NCI-H2196 (cell line): ENCODE measurements at regions not wholly inside any gene's neighbourhood (a gene's known extent, or its start where the extent isn't known, plus 50 kb on each side); places are given as distances from the start of the nearest gene placed in this dataset.

Experiments
- DNase-seq: peaks from one replicate; lab custom pipeline; 2025; ENCODE audit not compliant: unreplicated experiment; lab: John Stamatoyannopoulos, UW

DNA sequence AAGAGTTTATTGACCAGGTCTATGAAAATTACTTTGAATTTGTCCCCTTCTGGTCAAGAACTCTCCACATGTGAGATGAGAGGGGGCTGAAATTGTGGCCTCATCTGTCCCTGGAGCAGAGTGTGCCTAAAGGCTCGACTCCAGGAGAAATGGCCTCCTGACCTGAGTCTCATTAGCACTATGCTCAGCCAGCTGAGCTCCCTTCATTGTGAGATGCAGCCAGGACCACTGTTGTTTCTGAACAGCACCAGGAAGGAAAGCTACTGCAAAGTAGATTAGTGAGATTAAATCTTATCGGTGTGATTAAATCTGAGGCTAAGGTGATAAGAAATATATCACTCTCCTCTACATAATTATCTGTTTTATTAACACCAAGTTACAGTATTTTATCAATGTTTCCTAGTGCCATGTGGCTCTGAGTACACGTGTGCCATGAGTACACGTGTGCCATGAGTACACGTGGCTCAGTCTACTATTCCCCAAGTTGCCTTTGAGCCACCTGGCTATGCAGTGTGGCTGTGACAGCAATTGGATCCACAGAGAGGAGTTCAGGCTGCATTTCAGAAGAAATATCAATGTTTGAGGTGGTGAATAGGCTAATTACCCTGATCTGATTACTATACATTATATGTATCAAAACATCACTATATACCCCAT is 126.9 kb downstream of the IPMK start:
- no peak for DNase-seq

DNA sequence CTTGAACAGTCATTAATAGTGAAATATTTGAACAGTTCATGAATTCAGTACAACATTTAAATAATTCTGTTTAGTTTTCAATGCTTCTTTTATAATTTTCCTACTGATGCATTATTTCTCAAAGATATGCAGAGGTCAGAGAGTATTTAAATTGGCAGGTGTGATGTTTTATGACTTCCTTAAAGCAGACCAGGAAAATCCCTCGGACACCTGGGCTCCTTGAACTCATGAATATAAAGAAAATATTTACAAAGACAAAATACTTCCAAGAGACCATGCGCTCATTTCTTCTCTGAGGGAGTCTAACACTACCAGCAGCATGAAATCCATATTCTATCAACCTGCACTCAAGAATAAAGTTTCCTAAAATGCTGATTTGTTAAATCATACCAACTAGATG is 127.6 kb downstream of the IPMK start:
- no peak for DNase-seq

DNA sequence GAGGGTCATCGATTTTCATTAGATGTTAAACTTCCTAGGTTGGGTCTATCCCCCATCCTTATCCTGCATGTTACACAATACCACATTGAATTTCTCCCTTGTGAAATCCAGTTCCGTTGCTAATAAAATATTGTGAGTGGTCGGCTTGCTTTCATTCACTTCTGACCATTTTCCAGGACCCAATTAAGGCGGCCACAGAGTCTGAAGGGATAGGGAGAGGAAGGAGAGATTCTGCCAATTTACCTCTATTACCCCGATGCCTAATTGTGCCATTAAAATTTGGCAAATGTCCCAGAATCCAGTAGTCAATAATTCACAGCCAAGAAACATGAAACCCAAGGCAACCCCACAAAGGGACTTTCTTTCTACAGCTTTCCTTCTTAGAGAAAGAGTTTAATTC is 129.9 kb downstream of the IPMK start:
- peak; percentile 18 for DNase-seq

DNA sequence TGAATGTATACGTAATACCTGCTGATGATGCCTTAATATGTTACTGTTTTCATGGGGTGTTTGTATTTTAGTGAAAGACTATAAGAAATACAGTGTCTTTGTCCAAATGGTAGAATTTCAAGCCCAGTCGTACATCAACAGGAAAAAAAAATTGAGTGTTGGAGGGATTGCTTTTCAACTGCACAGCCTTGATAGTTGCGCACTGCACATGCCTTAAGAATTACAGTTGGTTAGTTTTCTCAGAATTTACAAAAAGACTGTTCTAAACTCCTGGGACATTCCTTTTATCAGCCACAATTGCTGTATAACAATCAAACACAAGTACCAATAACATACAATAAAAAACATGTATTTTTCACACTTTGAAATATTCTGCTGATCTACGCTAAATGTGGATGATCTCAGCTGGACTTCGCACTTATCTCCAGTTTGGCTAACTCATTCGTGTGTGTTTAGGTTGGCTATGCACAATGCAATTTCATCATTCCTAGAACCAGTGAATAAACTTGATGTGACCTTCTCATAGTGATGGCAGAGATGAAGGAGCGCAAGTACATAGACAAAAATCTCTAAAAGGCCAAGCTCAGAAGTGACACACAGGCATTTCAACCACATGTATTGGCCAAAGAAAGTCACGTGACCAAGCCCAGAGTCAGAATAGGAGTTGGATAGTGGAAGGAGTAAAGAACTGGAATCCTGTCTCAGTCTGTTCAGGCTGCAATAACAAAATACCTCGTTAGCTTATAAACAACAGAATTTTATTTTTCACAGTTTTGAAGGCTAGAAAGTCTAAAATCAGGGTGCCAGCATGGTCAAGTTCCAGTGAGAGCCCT is 152.3 kb downstream of the IPMK start:
- DNase-seq, result no peak

DNA sequence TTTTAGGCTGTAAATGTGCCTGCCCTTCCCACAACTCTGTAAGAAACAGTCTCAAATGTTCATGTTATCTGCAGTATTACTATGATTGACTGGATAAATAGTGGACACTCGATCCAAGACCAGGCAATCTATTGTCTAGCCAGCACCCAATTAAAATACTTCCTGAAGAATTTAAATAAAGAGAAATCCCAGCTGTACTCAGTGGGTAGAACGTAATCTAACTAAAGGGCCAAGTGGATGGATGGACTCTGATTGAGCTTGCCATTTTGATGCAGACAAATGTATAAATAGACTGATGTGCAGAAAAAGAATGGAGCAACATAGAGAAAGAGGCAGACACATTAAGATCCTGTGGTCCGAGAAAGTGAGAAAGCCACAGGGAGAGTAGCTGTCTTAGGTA is 158.0 kb downstream of the IPMK start:
- DNase-seq, result no peak

DNA sequence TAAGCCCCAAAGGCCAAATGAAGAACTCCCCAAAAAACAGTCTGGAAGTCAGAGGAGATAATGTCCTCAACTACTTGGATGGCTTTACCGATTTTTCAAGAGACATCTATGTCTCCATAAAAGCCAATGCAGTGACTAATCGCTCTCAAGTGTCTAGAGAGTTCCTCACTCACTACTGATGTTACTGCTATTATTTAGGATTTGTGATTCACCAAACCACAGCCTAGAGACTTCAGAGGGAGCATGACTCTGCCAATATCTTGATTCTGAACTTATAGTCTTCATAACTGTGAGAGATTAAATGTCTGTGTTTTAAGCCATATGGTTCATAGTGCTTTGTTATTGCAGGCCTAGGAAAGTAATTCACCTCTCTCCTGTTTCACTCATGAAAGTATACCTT is 160.2 kb downstream of the IPMK start:
- no peak for DNase-seq

DNA sequence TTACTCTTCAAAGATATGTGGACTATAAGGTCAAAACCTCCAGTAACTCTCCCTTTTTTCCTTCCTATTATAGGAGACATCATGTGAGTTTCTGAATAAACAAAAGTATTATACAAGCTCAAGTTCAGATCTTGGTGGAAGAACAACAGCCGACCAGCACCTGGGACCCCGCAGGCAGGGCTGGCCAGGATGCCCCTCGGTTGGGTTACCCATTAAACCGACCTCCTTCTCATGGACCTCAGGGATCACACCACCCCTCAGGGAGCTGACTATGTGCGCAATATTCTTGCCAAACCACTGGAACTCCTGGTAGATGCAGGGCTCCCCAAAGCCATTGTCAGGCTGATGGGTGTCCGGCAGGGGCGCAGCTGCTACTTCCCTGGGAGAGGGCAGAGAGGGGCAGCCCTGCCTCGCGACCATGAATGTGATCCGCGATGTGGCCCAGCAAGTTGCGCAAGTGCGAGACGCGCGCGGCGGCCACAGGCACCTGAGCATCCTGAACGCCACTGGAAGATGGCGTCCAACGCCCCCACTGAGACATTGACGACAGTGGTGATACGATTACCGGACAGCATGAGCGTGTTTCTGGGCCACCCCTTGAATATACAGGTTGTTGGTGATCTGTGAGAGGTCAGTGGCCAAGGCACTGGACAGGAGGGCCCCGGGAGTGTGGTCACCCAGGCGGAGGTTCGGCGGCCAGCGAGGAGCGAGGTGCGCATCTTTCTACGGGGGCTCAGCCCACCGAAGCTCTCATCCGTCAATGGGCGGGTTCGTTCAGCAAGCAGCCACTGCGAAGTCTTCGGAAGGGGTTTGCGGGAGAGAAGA is 161.3 kb downstream of the IPMK start:
- no peak for DNase-seq

DNA sequence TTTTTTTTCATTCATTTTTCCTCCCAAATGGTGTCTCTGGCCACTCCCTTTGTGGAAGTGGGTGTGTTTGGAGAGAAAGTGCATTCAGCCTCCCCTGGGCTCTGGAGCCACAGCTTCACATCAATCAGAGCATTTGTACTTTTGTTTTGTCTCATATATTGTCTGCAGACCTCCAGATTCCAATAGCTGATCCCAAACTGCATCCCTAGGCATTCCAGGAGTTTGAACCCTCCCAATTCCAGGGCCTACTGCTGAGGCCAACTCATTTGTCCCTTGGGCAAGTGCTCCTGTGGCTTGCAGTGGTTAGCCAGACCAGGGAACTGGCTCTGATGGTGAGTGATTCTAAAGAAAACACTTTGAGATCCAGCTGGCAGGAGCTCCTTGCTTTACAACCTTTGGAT is 163.3 kb downstream of the IPMK start:
- DNase-seq, result no peak

DNA sequence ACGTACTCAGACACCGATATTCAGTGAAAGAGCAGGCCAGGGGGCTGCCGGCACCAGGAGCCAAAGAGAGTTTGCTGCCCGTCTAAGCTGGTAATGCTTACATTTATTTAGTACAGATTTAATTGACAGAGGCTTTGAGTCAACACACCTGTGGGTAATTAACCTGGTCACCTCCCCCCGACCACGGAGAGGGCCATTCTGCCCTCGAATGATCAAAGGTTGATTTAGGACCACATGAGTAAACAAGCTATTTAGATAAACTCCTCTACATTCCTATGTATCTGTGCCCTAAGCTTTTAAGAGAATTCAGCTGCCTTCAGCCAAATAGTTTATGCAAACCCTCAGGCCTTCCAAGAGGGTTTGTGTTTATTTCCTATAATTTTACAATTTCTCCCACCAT is 164.8 kb downstream of the IPMK start:
- DNase-seq, result no peak

DNA sequence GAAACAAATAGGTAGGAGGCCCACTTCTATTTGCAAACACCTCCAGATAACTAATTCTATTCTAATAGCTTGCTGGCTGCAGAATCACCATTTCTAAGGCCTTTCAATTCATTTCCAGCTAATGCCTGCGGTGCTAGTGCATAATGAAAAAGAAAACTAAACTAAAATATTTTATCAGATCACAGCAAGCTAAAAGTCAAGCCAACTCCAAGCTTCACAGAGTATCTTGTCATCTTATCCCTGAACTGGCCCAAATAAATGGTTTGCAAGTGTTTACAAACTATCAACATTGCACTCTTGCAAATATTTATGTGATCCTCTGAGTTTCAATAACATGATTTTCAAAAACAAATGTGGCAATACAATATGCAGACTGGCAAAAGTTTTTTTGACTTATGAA is 166.0 kb downstream of the IPMK start:
- no peak for DNase-seq

DNA sequence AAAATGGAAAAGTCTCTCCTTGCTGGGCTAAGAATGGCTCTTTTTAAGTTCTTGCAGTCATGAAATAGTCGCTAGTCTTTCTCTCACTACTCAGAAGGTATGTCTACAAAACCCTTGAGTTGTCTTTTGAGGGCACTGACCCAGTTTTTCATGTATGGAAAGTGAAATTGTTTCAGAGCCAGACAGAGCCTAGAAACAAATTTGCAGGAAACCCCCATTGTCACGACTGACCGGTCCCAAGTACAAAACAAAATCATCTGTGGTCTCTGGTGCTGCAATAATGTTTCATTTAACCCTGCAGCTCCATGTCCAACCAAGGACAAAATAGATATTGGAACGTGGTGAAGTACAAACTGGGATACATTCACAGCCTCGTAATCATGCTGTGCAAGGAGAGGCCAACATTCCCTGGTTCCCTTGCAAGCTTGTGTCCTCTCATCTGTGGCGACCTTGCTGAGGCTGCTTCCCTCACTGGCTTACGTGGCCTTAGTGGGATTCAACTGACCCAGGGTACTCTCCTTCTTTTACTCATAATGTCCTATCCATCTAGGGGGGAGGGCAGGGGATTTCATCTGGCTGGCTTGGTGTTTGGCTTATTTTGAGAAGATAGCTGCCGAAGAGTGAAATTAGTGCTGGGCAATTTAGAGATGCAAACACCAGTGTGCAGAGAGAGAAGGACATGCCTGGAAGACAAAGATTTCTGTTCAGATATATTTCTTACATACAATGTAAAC is 172.5 kb downstream of the IPMK start:
- DNase-seq, result no peak

DNA sequence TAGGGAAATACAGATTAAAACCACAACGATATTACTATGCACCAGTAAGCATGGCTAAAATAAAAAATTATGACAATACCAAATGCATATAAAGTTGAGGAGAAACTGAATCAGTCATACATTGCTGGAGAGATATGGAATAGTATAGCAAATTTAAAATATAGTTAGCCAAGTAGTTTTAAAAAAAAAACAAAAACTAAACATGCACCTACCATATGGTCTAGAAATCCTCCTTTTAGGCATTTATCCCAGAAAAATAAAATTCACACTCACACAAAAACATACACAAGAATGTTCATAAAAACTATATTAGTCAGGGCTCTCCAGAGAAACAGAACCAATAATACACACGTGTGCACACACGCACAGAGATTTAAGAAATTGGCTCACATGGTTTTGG is 175.8 kb downstream of the IPMK start:
- DNase-seq, result no peak

DNA sequence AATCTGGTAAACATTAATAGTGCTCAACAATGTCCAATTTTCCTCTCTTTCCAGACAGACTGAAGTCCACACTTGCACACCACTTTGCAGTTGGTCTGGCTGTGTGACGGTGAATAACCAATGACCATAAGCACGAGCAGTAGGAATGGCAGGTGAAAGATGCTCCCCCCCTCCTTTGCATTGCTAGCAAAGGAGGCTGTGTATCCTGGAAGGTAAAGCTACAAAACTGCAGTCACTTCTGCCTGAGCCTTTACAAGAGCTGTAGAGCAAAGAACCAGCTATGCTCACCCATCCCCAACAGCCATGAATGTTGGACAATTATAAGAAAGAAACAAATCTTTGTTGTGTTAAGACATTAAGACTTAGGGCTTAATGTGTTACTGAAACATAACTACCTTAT is 178.0 kb downstream of the IPMK start:
- DNase-seq, result no peak

DNA sequence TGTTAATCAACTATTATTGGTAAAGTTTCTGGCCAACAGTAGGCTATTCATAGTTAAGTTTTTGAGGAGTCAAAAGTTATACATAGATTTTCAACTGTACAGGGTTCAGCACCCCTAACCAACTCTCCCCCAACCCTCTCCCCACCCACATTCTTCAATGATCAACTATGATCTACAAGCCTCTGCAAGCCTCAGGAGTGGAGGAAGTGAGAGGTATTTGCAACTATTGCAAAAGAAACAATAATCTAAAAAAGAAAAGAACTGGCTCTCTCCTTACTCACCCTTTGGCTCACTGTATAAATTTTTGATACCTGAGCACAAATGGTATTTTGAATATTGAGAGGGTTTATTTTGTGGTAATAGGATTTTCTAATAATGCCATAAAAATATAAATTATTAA is 179.8 kb downstream of the IPMK start:
- DNase-seq, result no peak

DNA sequence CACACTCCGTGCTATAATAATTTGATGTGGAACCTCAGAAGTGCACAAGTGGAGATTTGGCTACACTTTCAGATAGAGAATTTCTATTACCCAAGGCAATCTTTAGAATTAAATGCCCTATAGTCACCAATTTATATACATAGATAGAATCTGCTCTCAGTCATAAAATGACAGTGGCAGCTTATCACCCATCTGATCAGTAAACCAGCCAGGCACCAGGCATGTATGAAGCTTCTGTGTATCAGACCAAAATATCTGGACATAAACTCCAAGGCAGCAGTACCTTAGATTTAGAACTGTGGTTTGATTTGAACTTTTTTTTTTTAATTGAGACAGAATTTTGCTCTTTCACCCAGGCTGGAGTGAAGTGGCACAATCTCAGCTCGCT is 180.9 kb downstream of the IPMK start:
- no peak for DNase-seq

DNA sequence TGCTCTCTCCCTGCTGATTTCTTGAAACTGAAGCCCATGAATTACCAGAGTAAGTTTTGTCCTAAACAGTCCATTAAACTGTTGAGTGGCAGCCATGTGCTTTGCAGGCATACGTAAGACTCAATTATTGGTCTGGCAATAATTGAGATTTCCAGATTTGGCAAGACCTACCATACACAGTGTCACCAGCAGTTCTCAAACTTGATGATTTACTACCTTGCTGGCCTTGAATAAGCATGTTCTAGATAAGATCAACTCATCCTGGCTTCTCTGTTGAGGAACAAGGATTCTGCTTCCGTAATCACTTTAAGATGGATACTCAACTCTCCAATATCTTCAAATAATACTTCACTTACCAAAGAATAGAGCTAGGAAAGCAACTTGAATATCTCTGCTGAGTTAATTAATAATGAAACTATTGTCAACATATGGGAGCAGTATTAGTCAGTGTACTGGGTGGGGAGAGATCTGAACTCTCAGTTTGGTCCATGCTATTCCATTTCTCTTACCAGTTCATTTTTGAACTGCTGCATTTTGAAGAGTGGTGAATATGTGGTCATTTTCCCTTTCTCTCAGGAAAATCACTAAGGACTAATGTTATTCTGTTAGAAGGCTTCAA is 181.4 kb downstream of the IPMK start:
- no peak for DNase-seq

DNA sequence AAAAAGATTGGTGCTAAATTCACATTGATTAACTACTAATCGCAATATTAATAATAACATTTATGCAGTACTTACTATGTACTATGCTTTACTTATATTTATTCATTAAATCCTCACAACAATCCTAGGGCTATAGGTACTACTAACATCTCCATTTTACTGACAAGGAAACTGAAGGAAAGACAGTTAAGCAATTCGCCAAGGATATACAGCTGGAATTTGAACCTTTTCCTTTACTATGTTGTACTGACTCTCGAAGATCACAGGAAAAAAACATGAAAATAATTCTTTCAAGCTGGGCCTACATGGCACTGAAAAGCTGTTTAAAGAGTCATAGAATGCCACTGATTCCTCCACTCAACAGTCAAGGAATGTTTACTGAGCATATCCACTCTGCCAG is 185.4 kb downstream of the IPMK start:
- no peak for DNase-seq

DNA sequence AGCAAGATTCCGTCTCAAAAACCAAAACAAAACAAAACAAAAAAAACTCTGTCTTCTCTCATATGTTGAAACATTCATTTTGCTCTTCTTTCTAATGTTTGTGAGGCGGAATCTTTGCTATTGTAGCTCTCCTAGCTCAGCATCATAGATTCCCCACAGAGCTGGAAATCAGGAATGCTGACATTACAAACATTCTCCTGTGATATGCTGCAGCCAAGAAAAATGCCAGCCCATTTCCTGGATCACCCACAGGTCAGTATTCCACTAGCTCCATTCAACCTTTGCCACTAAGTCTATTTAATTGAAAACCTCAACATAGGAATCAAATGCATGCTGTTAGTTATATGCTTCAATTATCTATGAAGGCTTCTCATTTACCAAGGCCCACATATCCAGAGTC is 186.3 kb downstream of the IPMK start:
- DNase-seq, result no peak

DNA sequence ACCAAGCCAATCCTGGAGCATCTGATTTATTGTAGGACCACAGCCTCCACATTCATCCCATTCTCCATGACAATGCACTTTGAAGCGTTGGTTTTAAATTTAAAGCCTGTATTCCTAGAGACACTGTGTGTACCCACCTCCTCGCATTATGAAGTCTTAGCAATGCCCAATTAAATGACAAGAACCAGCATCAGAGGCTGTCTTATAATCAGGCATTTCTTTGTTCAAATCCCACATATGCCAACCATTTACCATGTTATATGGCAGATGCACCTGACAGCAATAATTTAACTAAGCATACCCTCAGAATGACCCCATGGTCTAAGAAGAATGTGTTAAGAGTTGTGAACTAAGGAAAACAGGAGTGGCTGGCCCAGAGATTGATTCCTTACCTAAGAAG is 188.2 kb downstream of the IPMK start:
- no peak for DNase-seq

DNA sequence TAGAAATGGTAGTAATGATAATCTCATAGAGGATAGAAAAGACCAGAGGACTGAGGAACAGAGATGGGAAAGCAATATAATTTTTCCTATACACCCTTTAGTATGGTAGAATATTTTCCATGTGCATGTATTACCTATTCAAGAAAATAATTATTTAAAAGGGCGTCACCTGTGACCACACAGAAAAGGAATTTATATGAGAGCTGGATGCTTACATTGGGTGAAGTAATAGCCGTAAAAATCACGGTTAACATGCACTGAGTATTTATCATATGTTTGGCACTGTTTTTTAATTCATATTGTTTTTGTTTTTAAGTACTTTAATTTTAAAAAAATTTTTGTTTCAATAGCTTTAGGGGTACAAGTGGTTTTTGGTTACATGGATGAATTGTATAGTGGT is 195.1 kb downstream of the IPMK start:
- DNase-seq, result no peak

DNA sequence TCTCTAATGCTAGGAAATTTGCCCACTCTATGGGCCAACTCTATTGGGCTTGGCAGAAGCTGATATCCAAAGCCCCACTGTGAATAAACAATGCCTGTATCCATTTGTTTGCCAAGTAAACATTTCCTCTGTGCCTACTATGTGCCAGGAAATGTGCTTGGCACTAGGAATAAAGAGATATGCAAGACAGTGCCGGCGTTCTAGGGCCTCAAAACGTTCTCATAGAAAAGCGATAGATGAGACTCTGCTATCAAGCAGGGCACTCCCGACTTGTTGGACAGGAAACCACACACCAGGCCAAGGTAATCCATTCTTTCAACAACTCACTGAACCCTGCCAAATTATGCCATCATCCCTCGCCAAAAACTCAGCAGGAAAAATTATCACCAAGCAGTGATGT is 196.7 kb downstream of the IPMK start:
- no peak for DNase-seq
